ENCODE measurements at regions not wholly inside any gene's neighbourhood (a gene's known extent, or its start where the extent isn't known, plus 50 kb on each side); places are given as distances from the start of the nearest gene placed in this dataset.

DNA sequence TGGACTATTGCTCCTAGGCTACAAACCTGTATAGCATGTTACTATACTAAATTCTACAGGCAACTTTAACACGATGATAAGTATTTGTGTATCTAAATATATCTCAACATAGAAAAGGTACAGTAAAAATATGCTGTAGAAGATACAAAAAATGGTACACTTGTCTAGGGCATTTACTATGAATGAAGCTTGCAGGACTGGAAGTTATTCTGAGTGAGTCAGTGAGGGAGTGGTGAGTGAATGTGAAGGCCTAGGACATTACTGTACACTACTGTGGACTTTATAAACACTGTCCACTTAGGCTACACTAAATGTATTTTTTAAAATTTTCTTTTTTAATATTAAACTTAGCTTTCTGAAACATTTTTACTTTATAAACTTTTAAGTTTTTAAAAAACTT is 140.5 kb upstream of the SGO1 start:
- Histone ChIP-seq H3K4me2 (ENCODE audit: low read depth, low read length, poor library complexity, severe bottlenecking) (no peak overlapping the region), H3K4me3 (ENCODE audit: low read length, poor library complexity, severe bottlenecking) (no peak overlapping the region), H2AFZ (ENCODE audit: low read length) (no peak overlapping the region), H3K9me3 (ENCODE audit: insufficient read depth, low read depth, low read length) (no peaks in the 10 kb centered on the region), H3K4me1 (ENCODE audit: insufficient read depth, low read length, poor library complexity, severe bottlenecking) (no peaks in the 10 kb centered on the region), H3F3A (ENCODE audit: low read depth) (no peaks in the 10 kb centered on the region), H3K9ac (ENCODE audit: low read depth, low read length, poor library complexity, severe bottlenecking) (no peak overlapping the region), H3K9me2 (replicated peaks; ENCODE audit: low read depth, low read length) (no peaks in the 10 kb centered on the region), H4K20me1 (ENCODE audit: insufficient read depth, low read length, poor library complexity, severe bottlenecking) (no peaks in the 10 kb centered on the region), H3K79me2 (ENCODE audit: insufficient read depth, low read length) (no peaks in the 10 kb centered on the region), H3K36me3 (ENCODE audit: insufficient read depth, low read length) (no peaks in the 10 kb centered on the region), H3K27me3 (ENCODE audit: insufficient read depth, low read length, poor library complexity, severe bottlenecking) (no peaks in the 10 kb centered on the region)
- no peak for TF ChIP-seq EZH2phosphoT487 (IDR thresholded peaks at IDR 0.05; ENCODE audit: borderline replicate concordance)
- TF ChIP-seq, protein P1, sequence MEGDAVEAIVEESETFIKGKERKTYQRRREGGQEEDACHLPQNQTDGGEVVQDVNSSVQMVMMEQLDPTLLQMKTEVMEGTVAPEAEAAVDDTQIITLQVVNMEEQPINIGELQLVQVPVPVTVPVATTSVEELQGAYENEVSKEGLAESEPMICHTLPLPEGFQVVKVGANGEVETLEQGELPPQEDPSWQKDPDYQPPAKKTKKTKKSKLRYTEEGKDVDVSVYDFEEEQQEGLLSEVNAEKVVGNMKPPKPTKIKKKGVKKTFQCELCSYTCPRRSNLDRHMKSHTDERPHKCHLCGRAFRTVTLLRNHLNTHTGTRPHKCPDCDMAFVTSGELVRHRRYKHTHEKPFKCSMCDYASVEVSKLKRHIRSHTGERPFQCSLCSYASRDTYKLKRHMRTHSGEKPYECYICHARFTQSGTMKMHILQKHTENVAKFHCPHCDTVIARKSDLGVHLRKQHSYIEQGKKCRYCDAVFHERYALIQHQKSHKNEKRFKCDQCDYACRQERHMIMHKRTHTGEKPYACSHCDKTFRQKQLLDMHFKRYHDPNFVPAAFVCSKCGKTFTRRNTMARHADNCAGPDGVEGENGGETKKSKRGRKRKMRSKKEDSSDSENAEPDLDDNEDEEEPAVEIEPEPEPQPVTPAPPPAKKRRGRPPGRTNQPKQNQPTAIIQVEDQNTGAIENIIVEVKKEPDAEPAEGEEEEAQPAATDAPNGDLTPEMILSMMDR (conservative IDR thresholded peaks at IDR 0.05; ENCODE audit: low read length): no peak

DNA sequence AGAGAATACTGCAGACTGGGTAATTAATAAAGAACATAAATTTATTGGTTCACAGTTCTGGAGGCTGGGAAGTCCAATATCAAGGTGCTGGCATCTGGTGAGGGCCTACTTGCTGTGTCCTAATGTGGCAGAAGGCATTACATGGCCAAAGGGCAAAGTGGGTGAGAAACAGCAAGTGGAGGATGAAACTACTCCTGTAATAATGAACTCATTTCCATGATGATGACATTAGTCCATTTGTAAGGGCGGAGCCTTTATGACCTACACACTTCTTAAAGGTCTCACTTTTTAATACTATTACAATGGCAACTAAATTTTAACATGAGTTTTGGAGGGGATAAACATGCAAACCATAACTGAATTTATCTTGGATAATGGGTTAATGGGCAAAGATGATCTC is 139.6 kb upstream of the SGO1 start:
- no peak overlapping the region for H3K9ac ChIP-seq (ENCODE audit: low read depth, low read length, poor library complexity, severe bottlenecking)
- H3K4me3 ChIP-seq (ENCODE audit: low read length, poor library complexity, severe bottlenecking): no peak overlapping the region
- no peaks in the 10 kb centered on the region for H3K9me2 ChIP-seq (replicated peaks; ENCODE audit: low read depth, low read length)
- H3K79me2 ChIP-seq (ENCODE audit: insufficient read depth, low read length): no peaks in the 10 kb centered on the region
- no peaks in the 10 kb centered on the region for H3K4me1 ChIP-seq (ENCODE audit: insufficient read depth, low read length, poor library complexity, severe bottlenecking)
- H3K4me2 ChIP-seq (ENCODE audit: low read depth, low read length, poor library complexity, severe bottlenecking): no peak overlapping the region
- no peaks in the 10 kb centered on the region for H4K20me1 ChIP-seq (ENCODE audit: insufficient read depth, low read length, poor library complexity, severe bottlenecking)
- no peaks in the 10 kb centered on the region for H3K9me3 ChIP-seq (ENCODE audit: insufficient read depth, low read depth, low read length)
- no peaks in the 10 kb centered on the region for H3K27me3 ChIP-seq (ENCODE audit: insufficient read depth, low read length, poor library complexity, severe bottlenecking)
- TF ChIP-seq, protein P1 (conservative IDR thresholded peaks at IDR 0.05; ENCODE audit: low read length): no peak
- no peak for TF ChIP-seq EZH2phosphoT487 (IDR thresholded peaks at IDR 0.05; ENCODE audit: borderline replicate concordance)
- H3F3A ChIP-seq (ENCODE audit: low read depth): no peaks in the 10 kb centered on the region
- H3K36me3 ChIP-seq (ENCODE audit: insufficient read depth, low read length): no peaks in the 10 kb centered on the region
- H2AFZ ChIP-seq (ENCODE audit: low read length): no peak overlapping the region

DNA sequence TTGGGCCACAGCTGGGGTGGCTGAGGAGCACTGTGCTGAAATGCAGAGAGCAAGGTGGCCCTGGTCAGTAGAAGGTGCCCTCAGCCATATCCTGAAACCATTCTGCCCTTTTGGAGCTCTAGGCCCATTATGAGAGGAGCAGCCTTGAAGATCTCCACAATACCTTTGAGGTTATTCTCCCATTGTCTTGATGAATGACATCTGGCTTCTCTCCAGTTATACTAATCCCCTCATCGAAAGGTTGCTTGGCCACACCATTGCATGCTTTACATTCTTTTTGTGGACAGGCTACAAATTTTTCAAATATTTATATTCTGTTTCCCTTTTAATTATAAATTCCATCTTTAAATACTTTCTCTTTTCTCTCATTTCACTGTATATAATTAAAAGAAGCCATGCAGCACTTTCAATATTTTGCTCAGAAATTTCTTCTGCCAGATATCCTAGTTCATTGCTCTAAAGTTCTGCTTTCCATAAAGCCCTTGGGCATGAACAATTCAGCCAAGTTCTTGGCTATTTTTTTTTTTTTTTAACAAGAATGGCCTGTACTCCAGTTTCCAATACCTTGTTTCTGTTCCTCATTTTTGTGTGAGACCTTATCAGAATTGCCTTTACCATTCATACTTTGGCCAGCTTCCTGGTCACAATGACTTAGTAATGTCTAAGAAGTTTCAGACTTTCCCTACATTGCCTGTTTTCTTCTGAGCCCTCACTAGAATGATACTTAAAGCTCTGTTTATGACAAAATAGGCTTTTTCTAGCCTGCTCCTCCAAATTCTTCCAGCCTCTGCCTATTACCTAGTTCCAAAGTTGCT is 138.9 kb upstream of the SGO1 start:
- no peaks in the 10 kb centered on the region for H3K4me1 ChIP-seq (ENCODE audit: insufficient read depth, low read length, poor library complexity, severe bottlenecking)
- no peaks in the 10 kb centered on the region for H3K9me2 ChIP-seq (replicated peaks; ENCODE audit: low read depth, low read length)
- TF ChIP-seq EZH2phosphoT487 (IDR thresholded peaks at IDR 0.05; ENCODE audit: borderline replicate concordance): no peak
- TF ChIP-seq, protein P1 (conservative IDR thresholded peaks at IDR 0.05; ENCODE audit: low read length): no peak
- no peaks in the 10 kb centered on the region for H3F3A ChIP-seq (ENCODE audit: low read depth)
- no peaks in the 10 kb centered on the region for H3K27me3 ChIP-seq (ENCODE audit: insufficient read depth, low read length, poor library complexity, severe bottlenecking)
- H3K4me3 ChIP-seq (ENCODE audit: low read length, poor library complexity, severe bottlenecking): no peak overlapping the region
- no peak overlapping the region for H3K9ac ChIP-seq (ENCODE audit: low read depth, low read length, poor library complexity, severe bottlenecking)
- no peaks in the 10 kb centered on the region for H3K36me3 ChIP-seq (ENCODE audit: insufficient read depth, low read length)
- H3K79me2 ChIP-seq (ENCODE audit: insufficient read depth, low read length): no peaks in the 10 kb centered on the region
- no peak overlapping the region for H2AFZ ChIP-seq (ENCODE audit: low read length)
- H4K20me1 ChIP-seq (ENCODE audit: insufficient read depth, low read length, poor library complexity, severe bottlenecking): no peaks in the 10 kb centered on the region
- no peak overlapping the region for H3K4me2 ChIP-seq (ENCODE audit: low read depth, low read length, poor library complexity, severe bottlenecking)
- no peaks in the 10 kb centered on the region for H3K9me3 ChIP-seq (ENCODE audit: insufficient read depth, low read depth, low read length)

All from Loucy (cell line).